ENCODE measurements at regions not wholly inside any gene's neighbourhood (a gene's known extent, or its start where the extent isn't known, plus 50 kb on each side); places are given as distances from the start of the nearest gene placed in this dataset.
"Not testable (repeated sequence)": the region's sequence is repeated elsewhere in the genome, so short reads cannot be mapped to it uniquely, and the experiment has no call there.

GRCh38 chr2:66253066-66253465 lies 181.9 kb upstream of the MEIS1 start:
- DNase-seq (ENCODE audit: low read depth in 1 of 2, low spot score in 1 of 2), result no peak
- Histone ChIP-seq H3K27me3 (ENCODE audit: insufficient read depth, poor library complexity, severe bottlenecking) (no peaks in the 10 kb centered on the region), H3K27ac (replicated peaks) (no peak overlapping the region), H3K4me3 (replicated peaks; ENCODE audit: insufficient read depth, low read length) (no peak overlapping the region)
- TF ChIP-seq GABPA (IDR thresholded peaks at IDR 0.05; ENCODE audit: low read depth), result no peak
- TF ChIP-seq POLR2AphosphoS5 (IDR thresholded peaks at IDR 0.05; ENCODE audit: low read depth), result no peak
- TF ChIP-seq, protein P1, sequence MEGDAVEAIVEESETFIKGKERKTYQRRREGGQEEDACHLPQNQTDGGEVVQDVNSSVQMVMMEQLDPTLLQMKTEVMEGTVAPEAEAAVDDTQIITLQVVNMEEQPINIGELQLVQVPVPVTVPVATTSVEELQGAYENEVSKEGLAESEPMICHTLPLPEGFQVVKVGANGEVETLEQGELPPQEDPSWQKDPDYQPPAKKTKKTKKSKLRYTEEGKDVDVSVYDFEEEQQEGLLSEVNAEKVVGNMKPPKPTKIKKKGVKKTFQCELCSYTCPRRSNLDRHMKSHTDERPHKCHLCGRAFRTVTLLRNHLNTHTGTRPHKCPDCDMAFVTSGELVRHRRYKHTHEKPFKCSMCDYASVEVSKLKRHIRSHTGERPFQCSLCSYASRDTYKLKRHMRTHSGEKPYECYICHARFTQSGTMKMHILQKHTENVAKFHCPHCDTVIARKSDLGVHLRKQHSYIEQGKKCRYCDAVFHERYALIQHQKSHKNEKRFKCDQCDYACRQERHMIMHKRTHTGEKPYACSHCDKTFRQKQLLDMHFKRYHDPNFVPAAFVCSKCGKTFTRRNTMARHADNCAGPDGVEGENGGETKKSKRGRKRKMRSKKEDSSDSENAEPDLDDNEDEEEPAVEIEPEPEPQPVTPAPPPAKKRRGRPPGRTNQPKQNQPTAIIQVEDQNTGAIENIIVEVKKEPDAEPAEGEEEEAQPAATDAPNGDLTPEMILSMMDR (IDR thresholded peaks at IDR 0.05; ENCODE audit: insufficient read depth, low read length), result no peak
- TF ChIP-seq SPI1 (IDR thresholded peaks at IDR 0.05; ENCODE audit: borderline replicate concordance, low read depth), result no peak
- no peak for TF ChIP-seq REST (IDR thresholded peaks at IDR 0.05; ENCODE audit: insufficient replicate concordance, low read depth)

DNA sequence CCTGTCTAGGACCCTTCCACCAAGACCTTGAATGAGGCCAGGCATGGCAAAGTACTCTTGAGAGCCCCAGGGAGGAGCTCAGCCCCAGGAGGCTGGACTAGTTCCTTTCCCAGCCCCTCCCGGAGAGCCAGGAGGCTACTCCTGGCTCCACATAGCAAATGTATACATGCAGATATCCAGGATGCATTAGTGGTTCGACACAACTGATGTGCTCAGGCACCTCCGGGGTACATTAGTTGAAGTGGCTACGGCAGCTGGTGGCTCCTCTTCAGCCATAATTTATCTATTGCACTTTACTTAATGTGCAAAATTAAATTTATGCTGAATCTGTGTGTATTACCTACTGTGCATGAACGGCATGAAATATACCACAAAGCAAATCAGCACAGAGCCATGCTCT lies 182.8 kb upstream of the MEIS1 start:
- Histone ChIP-seq H3K27me3 (ENCODE audit: insufficient read depth, poor library complexity, severe bottlenecking) (no peaks in the 10 kb centered on the region), H3K4me3 (replicated peaks; ENCODE audit: insufficient read depth, low read length) (no peak overlapping the region), H3K27ac (replicated peaks) (no peak overlapping the region)
- no peak for TF ChIP-seq REST (IDR thresholded peaks at IDR 0.05; ENCODE audit: insufficient replicate concordance, low read depth)
- no peak for TF ChIP-seq SPI1 (IDR thresholded peaks at IDR 0.05; ENCODE audit: borderline replicate concordance, low read depth)
- no peak for TF ChIP-seq GABPA (IDR thresholded peaks at IDR 0.05; ENCODE audit: low read depth)
- TF ChIP-seq, protein P1 (IDR thresholded peaks at IDR 0.05; ENCODE audit: insufficient read depth, low read length), result no peak
- TF ChIP-seq POLR2AphosphoS5 (IDR thresholded peaks at IDR 0.05; ENCODE audit: low read depth), result no peak
- DNase-seq (ENCODE audit: low read depth in 1 of 2, low spot score in 1 of 2), result no peak

GRCh38 chr2:66251573-66251972 lies 183.4 kb upstream of the MEIS1 start:
- DNase-seq (ENCODE audit: low read depth in 1 of 2, low spot score in 1 of 2), result no peak
- Histone ChIP-seq H3K27me3 (ENCODE audit: insufficient read depth, poor library complexity, severe bottlenecking) (no peaks in the 10 kb centered on the region), H3K4me3 (replicated peaks; ENCODE audit: insufficient read depth, low read length) (no peak overlapping the region), H3K27ac (replicated peaks) (no peak overlapping the region)
- TF ChIP-seq GABPA (IDR thresholded peaks at IDR 0.05; ENCODE audit: low read depth) (no peak), REST (IDR thresholded peaks at IDR 0.05; ENCODE audit: insufficient replicate concordance, low read depth) (no peak), POLR2AphosphoS5 (IDR thresholded peaks at IDR 0.05; ENCODE audit: low read depth) (no peak), SPI1 (IDR thresholded peaks at IDR 0.05; ENCODE audit: borderline replicate concordance, low read depth) (no peak)
- TF ChIP-seq, protein P1 (IDR thresholded peaks at IDR 0.05; ENCODE audit: insufficient read depth, low read length), result no peak

DNA sequence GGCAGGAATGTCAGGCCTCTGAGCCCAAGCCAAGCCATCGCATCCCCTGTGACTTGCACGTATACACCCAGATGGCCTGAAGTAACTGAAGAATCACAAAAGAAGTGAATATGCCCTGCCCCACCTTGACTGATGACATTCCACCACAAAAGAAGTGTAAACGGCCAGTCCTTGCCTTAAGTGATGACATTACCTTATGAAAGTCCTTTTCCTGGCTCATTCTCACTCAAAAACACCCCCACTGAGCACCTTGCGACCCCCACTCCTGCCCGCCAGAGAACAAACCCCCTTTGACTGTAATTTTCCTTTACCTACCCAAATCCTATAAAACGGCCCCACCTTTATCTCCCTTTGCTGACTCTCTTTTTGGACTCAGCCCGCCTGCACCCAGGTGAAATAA lies 185.8 kb upstream of the MEIS1 start:
- H3K27me3 ChIP-seq (ENCODE audit: insufficient read depth, poor library complexity, severe bottlenecking); DNase-seq (ENCODE audit: low read depth in 1 of 2, low spot score in 1 of 2); H3K27ac ChIP-seq (replicated peaks); H3K4me3 ChIP-seq (replicated peaks; ENCODE audit: insufficient read depth, low read length): not testable (repeated sequence)

DNA sequence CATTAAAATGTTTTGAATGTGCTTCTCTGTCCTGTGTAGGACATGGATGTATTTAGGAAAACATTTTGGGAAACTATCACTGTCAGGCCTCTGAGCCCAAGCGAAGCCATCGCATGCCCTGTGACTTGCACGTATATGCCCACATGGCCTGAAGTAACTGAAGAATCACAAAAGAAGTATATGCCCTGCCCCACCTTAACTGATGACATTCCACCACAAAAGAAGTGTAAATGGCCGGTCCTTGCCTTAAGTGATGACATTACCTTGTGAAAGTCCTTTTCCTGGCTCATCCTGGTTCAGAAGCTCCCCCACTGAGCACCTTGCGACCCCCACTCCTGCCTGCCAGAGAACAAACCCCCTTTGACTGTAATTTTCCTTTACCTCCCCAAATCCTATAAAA lies 191.1 kb upstream of the MEIS1 start:
- not testable (repeated sequence) for H3K27ac ChIP-seq (replicated peaks); H3K27me3 ChIP-seq (ENCODE audit: insufficient read depth, poor library complexity, severe bottlenecking); H3K4me3 ChIP-seq (replicated peaks; ENCODE audit: insufficient read depth, low read length); DNase-seq (ENCODE audit: low read depth in 1 of 2, low spot score in 1 of 2)

GRCh38 chr2:66242888-66243287 lies 192.0 kb upstream of the MEIS1 start:
- H3K27ac ChIP-seq (replicated peaks); H3K4me3 ChIP-seq (replicated peaks; ENCODE audit: insufficient read depth, low read length); DNase-seq (ENCODE audit: low read depth in 1 of 2, low spot score in 1 of 2); H3K27me3 ChIP-seq (ENCODE audit: insufficient read depth, poor library complexity, severe bottlenecking): not testable (repeated sequence)

Measured in HL-60 (cell line).